Keratinocyte (primary cell): ENCODE measurements at regions not wholly inside any gene's neighbourhood (a gene's known extent, or its start where the extent isn't known, plus 50 kb on each side); places are given as distances from the start of the nearest gene placed in this dataset.

ENCODE experiments used
- DNase-seq: peaks from one replicate; pipeline ENCODE4 v3.0.0-alpha.2; 2011; ENCODE audit warnings: low read depth, missing footprints, low spot score
- FAIRE-seq: peaks from 2 replicates; lab custom pipeline; 2011; peaks lifted over from hg19 to GRCh38; lab: Jason Lieb, UNC
- H2AFZ ChIP-seq: 2 replicates; pipeline ENCODE4 v1.6.0; 2012; ENCODE audit warnings: low read length, control low read depth, inconsistent platforms; ENCODE audit not compliant: control insufficient read depth
- H3K27ac ChIP-seq: 2 replicates; pipeline ENCODE4 v1.5.1; 2011; ENCODE audit warnings: low read length; ENCODE audit not compliant: control insufficient read depth, insufficient read depth
- H3K27me3 ChIP-seq: 3 replicates; pipeline ENCODE4 v1.6.0; 2011; ENCODE audit warnings: low read length; ENCODE audit not compliant: control insufficient read depth, insufficient read depth; ENCODE audit errors: extremely low read depth
- H3K36me3 ChIP-seq, 2 experiments: 2 replicates in 1 of 2; 3 replicates in 1 of 2; pipeline ENCODE4 v1.5.1; 2011; ENCODE audit warnings: low read length in 2 of 2, mild to moderate bottlenecking in 1 of 2; ENCODE audit not compliant: control insufficient read depth in 2 of 2, insufficient read depth in 2 of 2; ENCODE audit errors: extremely low read depth in 1 of 2
- H3K4me1 ChIP-seq: 3 replicates; pipeline ENCODE4 v1.5.1; 2011; ENCODE audit warnings: low read length; ENCODE audit not compliant: control insufficient read depth, insufficient read depth; ENCODE audit errors: extremely low read depth
- H3K4me2 ChIP-seq: 3 replicates; pipeline ENCODE4 v1.6.0; 2011; ENCODE audit warnings: low read depth, low read length; ENCODE audit not compliant: control insufficient read depth, insufficient read depth; ENCODE audit errors: extremely low read depth
- H3K4me3 ChIP-seq, 3 experiments: fragments of 200-600 bp in 1 of 3; sonication (generic) in 1 of 3; 2 replicates in 2 of 3; 3 replicates in 1 of 3; pipeline ENCODE4 v1.5.1; 2011 to 2016; ENCODE audit warnings: low read length in 3 of 3, mild to moderate bottlenecking in 3 of 3, control low read depth in 2 of 3, inconsistent platforms in 1 of 3, low read depth in 1 of 3, mixed read lengths in 1 of 3, mixed run types in 1 of 3, moderate library complexity in 1 of 3; ENCODE audit not compliant: control insufficient read depth in 2 of 3, insufficient read depth in 2 of 3; ENCODE audit errors: extremely low read depth in 1 of 3
- H3K79me2 ChIP-seq: 2 replicates; pipeline ENCODE4 v1.6.0; 2012; ENCODE audit warnings: low read length; ENCODE audit not compliant: control insufficient read depth, insufficient read depth
- H3K9ac ChIP-seq: 3 replicates; pipeline ENCODE4 v1.6.0; 2011; ENCODE audit warnings: low read length; ENCODE audit not compliant: control insufficient read depth, insufficient read depth; ENCODE audit errors: extremely low read depth
- H3K9me1 ChIP-seq: 3 replicates; pipeline ENCODE4 v1.6.0; 2011; ENCODE audit warnings: low read length; ENCODE audit not compliant: control insufficient read depth, insufficient read depth; ENCODE audit errors: extremely low read depth
- H3K9me3 ChIP-seq: 2 replicates; pipeline ENCODE4 v1.5.1; 2012; ENCODE audit warnings: low read depth, low read length; ENCODE audit not compliant: control insufficient read depth
- H4K20me1 ChIP-seq: 3 replicates; pipeline ENCODE4 v1.6.0; 2011; ENCODE audit warnings: low read length; ENCODE audit not compliant: control insufficient read depth, insufficient read depth; ENCODE audit errors: extremely low read depth
- CTCF ChIP-seq, 3 experiments: IDR thresholded peaks in 1 of 3; conservative IDR thresholded peaks in 1 of 3; optimal IDR thresholded peaks in 1 of 3; 2 replicates in 2 of 3; 3 replicates in 1 of 3; pipeline versions ENCODE3 to v1.5.1; 2011; ENCODE audit warnings: low read length in 3 of 3, mild to moderate bottlenecking in 3 of 3, moderate library complexity in 2 of 3, control low read depth in 1 of 3, inconsistent platforms in 1 of 3; ENCODE audit not compliant: insufficient read depth in 2 of 3; ENCODE audit errors: extremely low read depth in 1 of 3
- EZH2 ChIP-seq: IDR thresholded peaks from one replicate; pipeline ENCODE4 v1.6.1; 2012; ENCODE audit warnings: inconsistent platforms, mild to moderate bottlenecking, low read length, moderate library complexity
- dilution Hi-C: fragments of 300-500 bp; cut with MboI; formaldehyde crosslinking; loops from one replicate; pipeline ENCODE4 v1.7.0; 2020; ENCODE audit warnings: low sequenced_read_pairs; ENCODE audit not compliant: extremely low pct_ligation_motif_present

DNA sequence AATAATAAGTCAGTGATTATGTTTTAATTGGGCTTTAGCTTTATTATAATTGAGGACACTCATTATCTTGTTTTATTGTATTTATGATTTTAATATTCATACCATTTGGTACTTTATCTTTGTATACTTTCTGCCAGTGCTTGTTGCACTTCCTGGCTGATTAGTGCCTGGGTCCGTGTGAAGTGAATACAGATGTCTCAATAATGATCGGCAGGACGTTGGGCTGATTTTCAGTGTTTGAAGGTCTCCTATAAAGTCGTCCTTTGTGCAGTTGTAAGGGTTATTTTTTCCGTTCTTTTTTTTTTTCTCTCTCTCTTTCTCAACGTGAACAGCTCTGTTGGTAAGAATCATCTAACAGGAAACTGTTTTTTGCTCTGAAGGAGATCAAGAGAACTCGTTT lies 450.0 kb upstream of the POU3F2 start:
- Histone ChIP-seq H4K20me1 (no peaks in the 10 kb centered on the region), H3K27ac (no peak overlapping the region), H3K4me1 (no peaks in the 10 kb centered on the region), H2AFZ (no peak overlapping the region), H3K9me1 (no peaks in the 10 kb centered on the region), H3K9ac (no peak overlapping the region), H3K9me3 (no peaks in the 10 kb centered on the region), H3K36me3 (no peaks in the 10 kb centered on the region), H3K4me2 (no peak overlapping the region), H3K4me3 (no peak overlapping the region), H3K27me3 (no peaks in the 10 kb centered on the region), H3K79me2 (no peaks in the 10 kb centered on the region)
- no peak for TF ChIP-seq EZH2
- FAIRE-seq (no peak), DNase-seq (no peak)
- dilution Hi-C loops: no loop called here

DNA sequence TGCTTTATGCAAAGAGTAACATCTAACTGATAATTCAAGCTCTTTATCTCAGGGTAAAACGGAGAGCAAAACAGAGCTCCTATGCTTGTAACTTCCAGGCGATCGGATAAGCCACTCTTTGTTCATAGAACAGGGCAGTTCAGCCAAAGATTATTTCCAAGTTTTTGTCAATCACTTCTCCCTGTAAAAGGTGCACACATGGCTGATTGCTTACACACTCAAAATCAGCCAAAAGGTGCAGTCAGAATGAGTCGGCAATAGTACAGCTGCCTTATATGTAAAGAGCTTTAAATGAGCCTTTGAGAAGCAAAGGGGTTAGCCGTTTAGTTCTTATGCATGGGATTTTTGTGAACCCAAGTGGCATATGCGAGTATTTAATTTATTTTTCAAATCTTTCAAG lies 449.6 kb upstream of the POU3F2 start:
- no peak overlapping the region for H3K4me3 ChIP-seq
- dilution Hi-C loops: no loop called here
- no peaks in the 10 kb centered on the region for H3K27me3 ChIP-seq
- no peaks in the 10 kb centered on the region for H3K4me1 ChIP-seq
- no peak overlapping the region for H2AFZ ChIP-seq
- H4K20me1 ChIP-seq: no peaks in the 10 kb centered on the region
- no peaks in the 10 kb centered on the region for H3K9me1 ChIP-seq
- H3K79me2 ChIP-seq: no peaks in the 10 kb centered on the region
- no peak for DNase-seq
- no peak for FAIRE-seq
- no peak overlapping the region for H3K9ac ChIP-seq
- no peaks in the 10 kb centered on the region for H3K36me3 ChIP-seq
- TF ChIP-seq CTCF (optimal IDR thresholded peaks at IDR 0.05 in 1 of 3, IDR thresholded peaks at IDR 0.05 in 1 of 3, conservative IDR thresholded peaks at IDR 0.05 in 1 of 3; ENCODE audit: extremely low read depth in 1 of 3, insufficient read depth in 2 of 3, low read length in 3 of 3) (no peak), EZH2 (no peak)
- H3K9me3 ChIP-seq: no peaks in the 10 kb centered on the region
- H3K4me2 ChIP-seq: no peak overlapping the region
- H3K27ac ChIP-seq: no peak overlapping the region

- Histone ChIP-seq H3K27ac (no peak overlapping the region), H3K4me3 (no peak overlapping the region), H3K4me2 (no peak overlapping the region), H3K9ac (no peak overlapping the region), H3K36me3 (no peaks in the 10 kb centered on the region), H3K4me1 (no peaks in the 10 kb centered on the region), H3K27me3 (no peaks in the 10 kb centered on the region), H2AFZ (no peak overlapping the region), H3K79me2 (no peaks in the 10 kb centered on the region), H4K20me1 (no peaks in the 10 kb centered on the region), H3K9me3 (no peaks in the 10 kb centered on the region), H3K9me1 (no peaks in the 10 kb centered on the region)
- TF ChIP-seq EZH2 (no peak), CTCF (optimal IDR thresholded peaks at IDR 0.05 in 1 of 3, IDR thresholded peaks at IDR 0.05 in 1 of 3, conservative IDR thresholded peaks at IDR 0.05 in 1 of 3; ENCODE audit: extremely low read depth in 1 of 3, insufficient read depth in 2 of 3, low read length in 3 of 3) (no peak)
- FAIRE-seq: no peak
- no peak for DNase-seq
- dilution Hi-C loops: no loop called here
Observed at GRCh38 chr6:98395610-98396166, 438.7 kb upstream of the POU3F2 start.
